ENCODE measurements at regions not wholly inside any gene's neighbourhood (a gene's known extent, or its start where the extent isn't known, plus 50 kb on each side); places are given as distances from the start of the nearest gene placed in this dataset.

DNA sequence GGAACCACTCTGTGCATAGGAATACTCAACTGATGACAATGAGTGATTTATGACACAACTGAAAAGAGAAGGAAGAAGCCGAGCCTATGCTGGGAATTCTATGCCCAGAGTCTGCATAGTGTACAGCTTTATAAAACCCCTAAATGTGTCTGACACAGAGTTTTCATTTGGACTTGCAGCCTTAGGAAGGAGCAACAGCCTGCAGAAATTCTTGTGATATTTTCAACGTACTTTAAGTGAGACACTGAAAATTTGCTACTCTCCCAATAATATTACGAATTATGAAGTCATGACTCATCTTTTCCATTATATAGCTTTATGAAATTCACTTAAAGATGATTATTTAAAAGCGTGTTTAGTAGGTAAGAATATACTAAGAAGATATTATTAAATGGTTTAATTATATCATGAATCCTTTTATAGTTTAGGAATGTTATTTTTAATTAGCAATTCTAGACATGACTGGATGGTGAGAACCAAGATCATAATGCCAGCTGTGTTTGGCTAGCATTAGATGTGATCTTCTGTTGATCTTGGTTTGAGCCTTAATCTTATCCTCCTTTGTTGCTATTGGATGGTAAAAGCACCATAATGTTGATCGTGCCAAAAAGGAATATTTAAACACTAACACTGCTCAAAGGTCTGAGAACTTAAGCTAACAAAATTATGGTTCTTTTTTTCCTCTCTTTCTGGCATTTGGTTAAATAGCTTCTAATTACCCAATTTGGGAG, 785.1 kb upstream of the ADGRL4 start:
- TF ChIP-seq, protein P1, sequence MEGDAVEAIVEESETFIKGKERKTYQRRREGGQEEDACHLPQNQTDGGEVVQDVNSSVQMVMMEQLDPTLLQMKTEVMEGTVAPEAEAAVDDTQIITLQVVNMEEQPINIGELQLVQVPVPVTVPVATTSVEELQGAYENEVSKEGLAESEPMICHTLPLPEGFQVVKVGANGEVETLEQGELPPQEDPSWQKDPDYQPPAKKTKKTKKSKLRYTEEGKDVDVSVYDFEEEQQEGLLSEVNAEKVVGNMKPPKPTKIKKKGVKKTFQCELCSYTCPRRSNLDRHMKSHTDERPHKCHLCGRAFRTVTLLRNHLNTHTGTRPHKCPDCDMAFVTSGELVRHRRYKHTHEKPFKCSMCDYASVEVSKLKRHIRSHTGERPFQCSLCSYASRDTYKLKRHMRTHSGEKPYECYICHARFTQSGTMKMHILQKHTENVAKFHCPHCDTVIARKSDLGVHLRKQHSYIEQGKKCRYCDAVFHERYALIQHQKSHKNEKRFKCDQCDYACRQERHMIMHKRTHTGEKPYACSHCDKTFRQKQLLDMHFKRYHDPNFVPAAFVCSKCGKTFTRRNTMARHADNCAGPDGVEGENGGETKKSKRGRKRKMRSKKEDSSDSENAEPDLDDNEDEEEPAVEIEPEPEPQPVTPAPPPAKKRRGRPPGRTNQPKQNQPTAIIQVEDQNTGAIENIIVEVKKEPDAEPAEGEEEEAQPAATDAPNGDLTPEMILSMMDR (IDR thresholded peaks at IDR 0.05), result no peak
- TF ChIP-seq ZFX (IDR thresholded peaks at IDR 0.05; ENCODE audit: borderline replicate concordance), result no peak
